Small intestine (tissue), 7 donors: ENCODE measurements at regions not wholly inside any gene's neighbourhood (a gene's known extent, or its start where the extent isn't known, plus 50 kb on each side); places are given as distances from the start of the nearest gene placed in this dataset.

ENCODE experiments used
- DNase-seq, 2 donors: peaks; one replicate each; pipeline versions ENCODE4 v3.0.0 to v3.0.0-alpha.2; 2013
- FAIRE-seq: peaks from 2 replicates; lab custom pipeline; 2012; peaks lifted over from hg19 to GRCh38; lab: Jason Lieb, UNC
- H3K27ac ChIP-seq, 3 donors: one replicate each; pipeline ENCODE4 v1.5.1; 2013; ENCODE audit warnings: low read length in 2 of 3, mild to moderate bottlenecking in 2 of 3, control low read depth in 1 of 3, inconsistent platforms in 1 of 3, low read depth in 1 of 3, moderate library complexity in 1 of 3
- H3K27me3 ChIP-seq, 3 donors: one replicate each; pipeline ENCODE4 v1.6.1; 2013; ENCODE audit warnings: low read length in 3 of 3, inconsistent platforms in 1 of 3; ENCODE audit not compliant: control insufficient read depth in 3 of 3, insufficient read depth in 3 of 3
- H3K36me3 ChIP-seq, 3 donors: one replicate each; pipeline ENCODE4 v1.6.1; 2013; ENCODE audit warnings: low read length in 3 of 3, inconsistent platforms in 1 of 3, low read depth in 1 of 3, mild to moderate bottlenecking in 1 of 3, moderate library complexity in 1 of 3; ENCODE audit not compliant: control insufficient read depth in 3 of 3, insufficient read depth in 2 of 3
- H3K4me1 ChIP-seq, 3 donors: one replicate each; pipeline ENCODE4 v1.6.1; 2013; ENCODE audit warnings: low read length in 2 of 3, inconsistent platforms in 1 of 3, low read depth in 1 of 3, mild to moderate bottlenecking in 1 of 3, moderate library complexity in 1 of 3; ENCODE audit not compliant: control insufficient read depth in 3 of 3, insufficient read depth in 2 of 3
- H3K4me3 ChIP-seq, 3 donors: one replicate each; pipeline ENCODE4 v1.5.1; 2013; ENCODE audit warnings: low read length in 3 of 3, control low read depth in 1 of 3, inconsistent platforms in 1 of 3, low read depth in 1 of 3, mild to moderate bottlenecking in 1 of 3, moderate library complexity in 1 of 3
- H3K9me3 ChIP-seq, 2 donors: one replicate each; pipeline ENCODE4 v1.6.1; 2013; ENCODE audit warnings: low read depth in 1 of 2, low read length in 1 of 2; ENCODE audit not compliant: control insufficient read depth in 2 of 2, insufficient read depth in 1 of 2
- WGBS, 3 donors: extraction: QIAGEN DNeasy Blood & Tissue Kit; methylation state at CpG; one replicate each; pipeline ENCODE4 v1.1.7; 2013; 5-methylcytosine and 5-hydroxymethylcytosine counted together
- donor health status: healthy with polysubstance abuse.
- donor health status: control.
- donor health status: control.
- donor health status: Bipolar disorder and iron deficiency.
- donor health status: healthy.

DNA sequence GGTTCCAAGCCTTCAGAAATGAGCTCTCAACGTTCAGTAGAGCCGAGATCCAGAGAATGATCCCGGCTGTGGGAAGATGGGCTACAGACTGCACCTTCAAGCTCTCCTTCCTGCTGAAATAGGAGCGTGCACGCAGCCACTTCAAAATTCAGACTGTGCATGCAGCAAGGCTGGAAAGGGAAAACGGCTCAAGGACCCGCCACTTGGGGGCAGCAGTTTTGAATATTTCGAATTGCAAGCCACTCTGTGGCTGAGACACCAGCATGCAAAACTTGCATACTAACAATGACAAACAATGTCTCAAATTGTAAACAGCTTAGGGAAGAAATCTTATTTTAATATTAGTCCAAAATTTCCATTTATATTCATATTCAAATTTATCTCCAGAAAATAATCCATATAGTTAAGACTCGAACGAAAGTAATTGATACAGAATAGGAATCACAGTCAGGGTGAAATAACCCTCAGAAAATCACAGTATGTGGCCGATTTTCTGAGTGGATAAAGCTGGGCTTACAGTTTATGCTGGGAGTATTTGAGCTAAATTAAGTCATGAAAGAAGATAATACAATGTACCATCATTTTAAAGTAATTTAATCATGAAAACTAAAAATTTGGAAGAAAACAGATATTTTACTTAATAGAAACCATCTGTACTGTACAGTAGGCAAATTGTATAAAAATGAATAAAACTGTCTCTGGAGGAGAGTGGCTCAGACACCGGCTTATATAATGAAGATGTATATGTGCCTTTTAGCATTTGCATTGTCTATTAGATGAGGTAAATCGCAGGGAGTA, 137.9 kb upstream of the MKI67 start:
- Histone ChIP-seq H3K4me3 (no peak overlapping the region), H3K36me3 (no peaks in the 10 kb centered on the region), H3K4me1 (no peaks in the 10 kb centered on the region), H3K27ac (no peak overlapping the region), H3K27me3 (peaks cover 0 to 32% (median 19%) of the 10 kb centered on the region in 3 donors), H3K9me3 (no peaks in the 10 kb centered on the region)
- WGBS, 3 donors, result 30 to 32% (median 31%) methylated on average over 13 of the region's 13 CpGs
- FAIRE-seq (no peak), DNase-seq (peak; percentile 42 to 52)

DNA sequence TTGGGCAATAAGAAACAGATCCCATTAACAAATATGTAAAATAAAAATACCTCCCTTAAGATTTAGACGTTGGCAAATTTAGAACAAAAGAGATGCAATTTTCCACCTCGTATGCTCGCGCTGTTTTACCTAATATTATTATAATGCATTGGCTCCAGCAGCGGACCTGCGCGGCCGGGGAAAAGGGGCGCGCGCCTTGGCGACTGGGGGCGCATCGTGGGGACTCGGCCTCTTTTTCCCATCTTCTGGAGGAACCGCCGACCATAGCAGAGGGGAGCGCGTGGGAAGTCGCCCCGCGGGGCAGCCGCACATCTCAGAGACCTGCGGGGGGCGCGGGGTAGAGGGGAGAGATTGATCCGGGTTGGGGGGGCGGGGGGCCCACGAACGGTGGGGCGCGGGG, 139.4 kb upstream of the MKI67 start:
- Histone ChIP-seq H3K4me1 (no peaks in the 10 kb centered on the region), H3K4me3 (no peak overlapping the region), H3K9me3 (no peaks in the 10 kb centered on the region), H3K27ac (no peak overlapping the region), H3K36me3 (no peaks in the 10 kb centered on the region), H3K27me3 (peaks cover 0 to 32% (median 14%) of the 10 kb centered on the region in 3 donors)
- no peak for DNase-seq
- 24 to 42% (median 32%) methylated on average over 26 to 32 of the region's 32 CpGs for WGBS, 3 donors
- FAIRE-seq, result no peak

DNA sequence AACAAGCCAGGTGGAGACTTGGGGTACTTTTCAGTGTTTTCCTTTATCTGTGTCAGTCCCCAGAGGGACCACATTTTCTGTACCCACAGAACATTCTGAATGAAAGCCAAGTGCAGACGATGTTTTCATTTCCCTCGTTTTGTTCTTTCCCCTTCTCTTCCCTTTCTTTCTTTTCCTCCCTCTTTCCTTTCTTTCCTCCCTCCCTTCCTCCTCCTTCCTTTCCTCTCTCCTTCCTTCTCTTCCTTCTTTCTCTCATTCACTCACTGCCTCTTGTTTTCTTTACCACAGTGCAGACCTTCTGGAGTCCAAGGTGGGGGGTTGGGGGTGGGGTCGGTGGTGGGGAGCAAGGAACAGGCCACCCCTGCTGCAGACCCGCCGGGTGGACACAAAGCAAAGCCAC, 141.4 kb upstream of the MKI67 start:
- no peak for FAIRE-seq
- 29 to 46% (median 43%) methylated on average over 5 of the region's 5 CpGs for WGBS, 3 donors

DNA sequence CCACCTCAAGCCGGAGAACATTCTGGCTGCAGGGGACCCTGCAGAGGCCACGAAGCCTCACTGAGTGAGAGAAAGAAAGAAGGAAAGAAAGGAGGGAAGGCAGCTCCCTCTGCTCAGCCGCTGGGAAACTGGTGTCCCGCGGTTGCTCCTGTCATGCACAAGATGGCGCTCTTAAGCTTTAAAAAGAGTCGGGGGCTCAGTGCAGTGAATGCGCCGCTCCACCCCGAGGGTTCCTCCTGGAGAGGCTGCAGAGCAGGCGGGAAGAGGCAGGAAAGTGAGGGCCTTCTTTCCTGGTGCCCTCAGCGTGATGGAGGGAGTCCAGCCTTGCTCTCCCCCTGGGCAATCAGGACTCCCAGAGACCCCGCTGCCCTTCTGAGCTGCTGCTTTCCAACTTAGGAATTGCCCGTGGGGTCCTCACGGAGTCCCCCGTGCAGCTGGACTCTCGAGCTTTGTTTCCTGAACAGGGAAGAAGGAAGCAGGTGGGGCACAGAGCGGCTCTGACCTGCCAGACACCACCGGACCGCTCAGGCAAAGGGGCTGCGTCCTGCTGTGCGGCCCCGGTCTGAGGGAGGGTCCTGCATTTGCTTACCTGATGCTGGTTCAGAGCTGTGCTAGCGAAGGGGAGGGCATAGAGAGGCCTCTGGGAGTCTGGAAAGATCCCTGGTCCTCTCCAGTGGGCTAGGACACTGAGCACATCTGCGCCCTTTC, 141.9 kb upstream of the MKI67 start:
- DNase-seq (peak; percentile 2 to 34), FAIRE-seq (no peak)
- no peak overlapping the region for H3K4me3 ChIP-seq
- H3K4me1 ChIP-seq, result no peaks in the 10 kb centered on the region
- H3K27me3 ChIP-seq, result peaks cover 0 to 31% (median 12%) of the 10 kb centered on the region in 3 donors
- no peak overlapping the region for H3K27ac ChIP-seq
- H3K9me3 ChIP-seq, result no peaks in the 10 kb centered on the region
- no peaks in the 10 kb centered on the region for H3K36me3 ChIP-seq
- WGBS, 3 donors, result 38 to 40% (median 39%) methylated on average over 25 of the region's 25 CpGs

More for the DNA sequence above, 141.4 kb upstream of the MKI67 start:
- no peaks in the 10 kb centered on the region for H3K36me3 ChIP-seq
- no peak for DNase-seq
- no peaks in the 10 kb centered on the region for H3K9me3 ChIP-seq
- H3K4me3 ChIP-seq, result no peak overlapping the region
- no peaks in the 10 kb centered on the region for H3K4me1 ChIP-seq
- peaks cover 0 to 32% (median 11%) of the 10 kb centered on the region in 3 donors for H3K27me3 ChIP-seq
- no peak overlapping the region for H3K27ac ChIP-seq

DNA sequence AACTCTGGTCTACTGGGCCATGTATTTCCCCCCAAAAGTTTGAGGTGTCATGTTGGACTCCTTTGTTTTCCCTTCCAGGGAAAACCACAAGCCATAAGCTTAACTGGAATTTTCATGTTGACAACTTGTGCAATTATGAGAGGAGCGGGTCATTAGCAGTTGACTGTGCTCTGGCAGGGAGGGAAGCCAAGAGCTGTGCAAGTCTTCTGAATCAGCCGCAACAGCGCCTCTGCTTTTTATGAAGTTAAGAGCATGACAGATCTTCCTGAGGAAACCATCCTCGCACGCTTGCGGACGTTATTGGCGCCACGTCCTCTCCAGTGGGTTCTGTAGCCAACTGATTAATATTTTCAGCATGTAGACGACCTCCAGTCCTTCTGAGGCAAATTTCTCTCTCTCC, 148.7 kb upstream of the MKI67 start:
- Histone ChIP-seq H3K4me1 (no peaks in the 10 kb centered on the region), H3K36me3 (no peaks in the 10 kb centered on the region), H3K27ac (no peak overlapping the region), H3K9me3 (no peaks in the 10 kb centered on the region), H3K4me3 (no peak overlapping the region), H3K27me3 (peaks cover 0 to 12% (median 3%) of the 10 kb centered on the region in 3 donors)
- WGBS, 3 donors, result 27 to 54% (median 43%) methylated on average over 10 of the region's 10 CpGs
- DNase-seq, result peak in 1 of 2 donors; percentile 7
- FAIRE-seq, result no peak

DNA sequence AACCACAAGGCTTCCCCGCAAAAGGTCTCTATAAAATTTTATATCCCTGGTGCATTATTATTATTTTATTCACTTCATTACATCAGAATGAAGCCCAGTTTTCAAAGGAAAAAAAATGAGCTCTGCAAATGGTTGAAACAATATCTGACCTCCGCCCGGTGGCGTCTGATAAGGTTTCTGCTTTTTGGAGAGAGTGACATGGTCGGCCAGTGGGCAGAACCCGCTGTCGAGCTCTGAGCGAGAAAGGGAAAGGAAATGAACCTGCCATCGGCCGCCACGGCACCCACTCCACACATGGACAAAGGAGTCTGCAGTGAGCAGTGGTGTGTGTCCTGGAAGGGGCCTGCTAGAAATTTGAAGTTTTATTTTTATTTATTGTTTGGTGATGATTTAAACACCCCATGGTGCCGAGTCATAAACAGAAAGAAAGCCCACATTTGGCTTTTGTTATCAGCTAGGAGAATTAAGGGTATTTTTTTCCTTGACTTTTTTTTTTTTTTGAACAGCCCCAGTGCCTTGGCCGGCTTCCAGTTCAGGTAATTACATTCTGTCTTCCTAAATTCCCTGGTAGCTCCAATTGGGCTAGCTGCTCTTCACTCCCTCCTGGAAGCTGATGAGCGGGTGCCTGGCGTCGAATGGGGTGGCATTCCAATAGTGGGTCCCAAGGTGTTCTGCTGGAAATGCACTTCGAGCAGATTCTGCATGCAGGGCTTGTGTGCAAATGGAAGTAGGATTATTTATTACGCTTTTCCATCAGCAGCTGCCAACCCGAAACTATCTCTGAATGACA, 149.4 kb upstream of the MKI67 start:
- no peak for FAIRE-seq
- WGBS, 3 donors, result 56 to 68% (median 59%) methylated on average over 19 of the region's 19 CpGs

DNA sequence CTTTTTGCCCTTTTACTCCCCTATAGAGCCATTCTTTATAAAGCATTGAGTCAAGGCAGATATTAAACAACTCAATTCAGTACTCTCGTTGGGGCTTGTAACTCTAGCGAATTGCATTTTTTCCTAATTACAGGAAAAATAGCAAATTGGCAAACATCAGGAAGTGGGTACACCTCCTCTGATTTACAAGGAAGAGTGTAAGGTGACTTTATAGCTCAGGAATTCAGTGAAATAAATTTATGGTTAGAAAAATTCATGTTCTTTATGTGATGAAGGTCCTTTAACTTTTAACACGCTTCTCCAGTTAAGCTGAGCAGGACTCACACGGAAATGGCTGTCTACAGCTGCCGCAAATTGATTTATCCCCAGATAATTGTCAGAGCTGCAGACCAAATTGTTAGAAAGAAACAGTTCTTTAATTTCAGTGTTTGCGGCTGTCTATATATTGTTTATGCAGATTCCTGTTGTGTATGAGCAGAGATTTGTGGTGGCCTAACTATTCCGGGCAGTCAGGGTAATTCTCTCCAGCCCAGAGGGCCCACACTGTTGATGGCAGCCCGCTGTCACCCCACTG, 151.1 kb upstream of the MKI67 start:
- Histone ChIP-seq H3K27ac (no peak overlapping the region), H3K4me1 (no peaks in the 10 kb centered on the region), H3K36me3 (no peaks in the 10 kb centered on the region), H3K9me3 (no peaks in the 10 kb centered on the region), H3K4me3 (no peak overlapping the region), H3K27me3 (peaks cover 0 to 12% (median 3%) of the 10 kb centered on the region in 3 donors)
- DNase-seq, result no peak
- no peak for FAIRE-seq
- 63 to 75% (median 70%) methylated on average over 8 of the region's 8 CpGs for WGBS, 3 donors

More for the DNA sequence above, 149.4 kb upstream of the MKI67 start:
- H3K4me1 ChIP-seq, result no peaks in the 10 kb centered on the region
- H3K27me3 ChIP-seq, result peaks cover 0 to 12% (median 3%) of the 10 kb centered on the region in 3 donors
- H3K36me3 ChIP-seq, result no peaks in the 10 kb centered on the region
- H3K27ac ChIP-seq, result no peak overlapping the region
- no peaks in the 10 kb centered on the region for H3K9me3 ChIP-seq
- H3K4me3 ChIP-seq, result no peak overlapping the region
- DNase-seq, result no peak

DNA sequence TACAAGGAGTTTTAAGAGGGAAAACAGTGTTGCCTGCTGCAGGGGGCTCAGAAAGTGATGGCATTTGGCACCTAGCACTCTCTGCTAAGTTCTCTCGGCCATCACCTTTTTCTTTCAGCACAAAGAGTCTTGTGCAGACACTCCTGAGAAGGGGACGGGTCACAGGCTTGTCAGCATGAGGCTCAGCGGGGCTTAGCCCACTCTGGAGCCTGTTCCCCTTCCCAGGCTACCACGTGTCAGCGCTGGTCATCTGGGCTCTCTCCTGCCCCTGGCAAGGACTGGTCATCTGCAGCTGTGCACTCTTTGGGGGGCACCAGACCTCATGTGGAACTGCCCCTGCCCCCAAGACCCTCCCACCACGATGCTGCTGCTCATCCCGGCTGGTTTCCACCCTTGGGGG, 152.1 kb upstream of the MKI67 start:
- no peaks in the 10 kb centered on the region for H3K4me1 ChIP-seq
- no peaks in the 10 kb centered on the region for H3K36me3 ChIP-seq
- H3K27me3 ChIP-seq, result peaks cover 0 to 10% (median 3%) of the 10 kb centered on the region in 3 donors
- no peaks in the 10 kb centered on the region for H3K9me3 ChIP-seq
- WGBS, 3 donors, result 27 to 35% (median 33%) methylated on average over 7 of the region's 7 CpGs
- no peak for DNase-seq
- no peak overlapping the region for H3K4me3 ChIP-seq
- H3K27ac ChIP-seq, result no peak overlapping the region
- no peak for FAIRE-seq
